Smooth muscle cell (in vitro differentiated cells): ENCODE measurements at regions not wholly inside any gene's neighbourhood (a gene's known extent, or its start where the extent isn't known, plus 50 kb on each side); places are given as distances from the start of the nearest gene placed in this dataset.

ENCODE experiments used
- DNase-seq: peaks from one replicate; lab custom pipeline; 2025; ENCODE audit not compliant: unreplicated experiment; lab: John Stamatoyannopoulos, UW
- H2AFZ ChIP-seq: fragments of 200-600 bp; sonication (generic); 2 replicates; pipeline ENCODE4 v1.6.0; 2016; ENCODE audit warnings: antibody characterized with exemption, low read depth, mild to moderate bottlenecking
- H3F3A ChIP-seq: fragments of 200-600 bp; sonication (generic); 2 replicates; pipeline ENCODE4 v1.6.0; 2017; ENCODE audit warnings: antibody characterized with exemption, low read depth
- H3K27ac ChIP-seq: fragments of 200-600 bp; sonication (generic); 2 replicates; pipeline ENCODE4 v1.5.1; 2016; ENCODE audit warnings: low read depth, mild to moderate bottlenecking
- H3K27me3 ChIP-seq: fragments of 200-600 bp; sonication (generic); 2 replicates; pipeline ENCODE4 v1.6.1; 2016; ENCODE audit warnings: low read depth, mild to moderate bottlenecking
- H3K36me3 ChIP-seq: fragments of 200-600 bp; sonication (generic); 2 replicates; pipeline ENCODE4 v1.5.1; 2016; ENCODE audit warnings: low read depth
- H3K4me1 ChIP-seq: fragments of 200-600 bp; sonication (generic); 2 replicates; pipeline ENCODE4 v1.5.1; 2016; ENCODE audit warnings: low read depth
- H3K4me2 ChIP-seq: fragments of 200-600 bp; sonication (generic); 2 replicates; pipeline ENCODE4 v1.6.0; 2016; ENCODE audit warnings: mild to moderate bottlenecking
- H3K4me3 ChIP-seq: fragments of 200-600 bp; sonication (generic); 2 replicates; pipeline ENCODE4 v1.5.1; 2016; ENCODE audit warnings: mild to moderate bottlenecking
- H3K79me2 ChIP-seq: fragments of 200-600 bp; sonication (generic); 2 replicates; pipeline ENCODE4 v1.6.0; 2016; ENCODE audit warnings: low read depth, mild to moderate bottlenecking
- H3K9ac ChIP-seq: fragments of 200-600 bp; sonication (generic); 2 replicates; pipeline ENCODE4 v1.6.0; 2016; ENCODE audit warnings: low read depth
- H3K9me3 ChIP-seq: fragments of 200-600 bp; sonication (generic); replicated peaks from 2 replicates; pipeline ENCODE4 v1.5.1; 2016; ENCODE audit warnings: low read depth
- H4K20me1 ChIP-seq: fragments of 200-600 bp; sonication (generic); 2 replicates; pipeline ENCODE4 v1.6.0; 2016; ENCODE audit warnings: low read depth
- CTCF ChIP-seq: fragments of 200-600 bp; sonication (generic); IDR thresholded peaks from 2 replicates; pipeline ENCODE4 v1.5.1; 2017; ENCODE audit warnings: borderline replicate concordance, mild to moderate bottlenecking, antibody characterized with exemption; ENCODE audit not compliant: insufficient read depth, poor library complexity, severe bottlenecking
- WGBS: methylation state at CpG from one replicate; pipeline ENCODE4 v1.1.7; 2016; ENCODE audit warnings: low lambda C conversion rate; 5-methylcytosine and 5-hydroxymethylcytosine counted together

- no peaks in the 10 kb centered on the region for H4K20me1 ChIP-seq
- no peak overlapping the region for H3K4me2 ChIP-seq
- H3F3A ChIP-seq, result no peaks in the 10 kb centered on the region
- no peak for TF ChIP-seq CTCF
- H3K4me3 ChIP-seq, result no peak overlapping the region
- H3K27ac ChIP-seq, result no peak overlapping the region
- WGBS, result 87% methylated on average over 11 of the region's 11 CpGs
- no peaks in the 10 kb centered on the region for H3K9me3 ChIP-seq
- no peaks in the 10 kb centered on the region for H3K79me2 ChIP-seq
- no peaks in the 10 kb centered on the region for H3K36me3 ChIP-seq
- H3K27me3 ChIP-seq, result no peaks in the 10 kb centered on the region
- no peaks in the 10 kb centered on the region for H3K4me1 ChIP-seq
- H2AFZ ChIP-seq, result no peak overlapping the region
- no peak overlapping the region for H3K9ac ChIP-seq
- DNase-seq, result no peak
Measured at GRCh38 chrX:10090319-10090718, 66.5 kb upstream of the CLCN4 start.

- H3K27me3 ChIP-seq, result no peaks in the 10 kb centered on the region
- no peak overlapping the region for H3K27ac ChIP-seq
- H3K79me2 ChIP-seq, result no peaks in the 10 kb centered on the region
- H2AFZ ChIP-seq, result no peak overlapping the region
- no peak overlapping the region for H3K9ac ChIP-seq
- WGBS, result 85% methylated on average over 9 of the region's 9 CpGs
- H3F3A ChIP-seq, result no peaks in the 10 kb centered on the region
- H3K4me2 ChIP-seq, result no peak overlapping the region
- no peaks in the 10 kb centered on the region for H3K36me3 ChIP-seq
- no peaks in the 10 kb centered on the region for H3K4me1 ChIP-seq
- H3K4me3 ChIP-seq, result no peak overlapping the region
- DNase-seq, result no peak
- H3K9me3 ChIP-seq, result no peaks in the 10 kb centered on the region
- no peaks in the 10 kb centered on the region for H4K20me1 ChIP-seq
- TF ChIP-seq CTCF, result no peak
Measured at GRCh38 chrX:10095246-10095645, 61.5 kb upstream of the CLCN4 start.

- H2AFZ ChIP-seq, result no peak overlapping the region
- H3K4me3 ChIP-seq, result no peak overlapping the region
- DNase-seq, result no peak
- no peaks in the 10 kb centered on the region for H3K36me3 ChIP-seq
- no peak for TF ChIP-seq CTCF
- H3K9me3 ChIP-seq, result no peaks in the 10 kb centered on the region
- H3K27me3 ChIP-seq, result no peaks in the 10 kb centered on the region
- no peaks in the 10 kb centered on the region for H4K20me1 ChIP-seq
- no peak overlapping the region for H3K4me2 ChIP-seq
- 81% methylated on average over 5 of the region's 5 CpGs for WGBS
- H3K27ac ChIP-seq, result no peak overlapping the region
- no peaks in the 10 kb centered on the region for H3K4me1 ChIP-seq
- no peaks in the 10 kb centered on the region for H3F3A ChIP-seq
- no peaks in the 10 kb centered on the region for H3K79me2 ChIP-seq
- no peak overlapping the region for H3K9ac ChIP-seq
Measured at GRCh38 chrX:10095698-10096432, 60.9 kb upstream of the CLCN4 start.

GRCh38 chrX:10098270-10098713 is 58.5 kb upstream of the CLCN4 start:
- Histone ChIP-seq H3K27me3 (no peaks in the 10 kb centered on the region), H3K4me2 (no peak overlapping the region), H3K9ac (no peak overlapping the region), H3K27ac (no peak overlapping the region), H3F3A (peaks cover 3% of the 10 kb centered on the region), H3K79me2 (no peaks in the 10 kb centered on the region), H3K4me1 (no peaks in the 10 kb centered on the region), H2AFZ (no peak overlapping the region), H3K36me3 (no peaks in the 10 kb centered on the region), H3K9me3 (peaks cover 4% of the 10 kb centered on the region), H4K20me1 (no peaks in the 10 kb centered on the region), H3K4me3 (no peak overlapping the region)
- no peak for DNase-seq
- TF ChIP-seq CTCF, result no peak
- WGBS, result 92% methylated on average over 10 of the region's 10 CpGs
